T-helper 2 cell (primary cell): ENCODE measurements at regions not wholly inside any gene's neighbourhood (a gene's known extent, or its start where the extent isn't known, plus 50 kb on each side); places are given as distances from the start of the nearest gene placed in this dataset.
"Not testable (repeated sequence)": the region's sequence is repeated elsewhere in the genome, so short reads cannot be mapped to it uniquely, and the experiment has no call there.

Experiments used
- DNase-seq, 5 experiments: peaks; one replicate each; pipeline versions ENCODE4 v3.0.0 to v3.0.0-alpha.2; 2012 to 2022

DNA sequence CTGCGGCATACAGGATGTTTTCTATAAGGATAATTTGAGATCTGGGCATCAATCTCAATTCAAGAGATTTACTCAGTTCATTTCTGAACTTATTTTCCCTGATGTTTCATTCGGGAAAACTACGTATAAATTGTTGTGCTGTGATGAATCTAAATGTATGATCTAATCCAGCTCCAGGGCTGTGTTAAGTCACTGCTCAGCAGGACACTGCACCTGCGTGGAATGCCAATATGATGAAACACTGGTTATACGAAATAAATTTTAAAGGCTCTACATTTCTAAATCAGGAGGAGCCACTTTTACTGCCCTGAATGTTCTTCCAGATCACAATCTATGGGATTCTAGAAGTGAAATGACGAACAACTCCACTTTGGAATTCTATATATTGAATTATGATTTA, 259.0 kb downstream of the HNMT start:
- no peak for DNase-seq

DNA sequence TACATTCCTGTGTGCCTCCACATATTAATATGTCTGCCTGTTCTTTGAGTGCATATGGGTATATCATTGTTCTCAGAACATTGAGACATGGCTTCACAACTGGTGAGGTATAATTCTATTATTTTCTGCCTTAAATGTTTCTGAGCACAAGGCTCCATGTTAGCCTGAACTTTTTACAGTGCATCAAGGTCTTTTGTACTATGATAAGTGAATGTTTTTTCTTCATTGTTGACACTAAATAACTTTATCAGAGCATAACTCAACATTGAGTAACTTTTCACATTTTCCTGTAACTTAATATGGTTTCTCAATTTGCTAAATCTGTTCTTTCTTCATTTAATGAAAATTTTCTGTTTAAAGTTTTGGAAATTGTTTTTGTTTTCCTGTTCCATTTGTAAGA, 262.9 kb downstream of the HNMT start:
- DNase-seq, result no peak

GRCh38 chr2:138228101-138228500, 263.8 kb downstream of the HNMT start:
- DNase-seq, result no peak

DNA sequence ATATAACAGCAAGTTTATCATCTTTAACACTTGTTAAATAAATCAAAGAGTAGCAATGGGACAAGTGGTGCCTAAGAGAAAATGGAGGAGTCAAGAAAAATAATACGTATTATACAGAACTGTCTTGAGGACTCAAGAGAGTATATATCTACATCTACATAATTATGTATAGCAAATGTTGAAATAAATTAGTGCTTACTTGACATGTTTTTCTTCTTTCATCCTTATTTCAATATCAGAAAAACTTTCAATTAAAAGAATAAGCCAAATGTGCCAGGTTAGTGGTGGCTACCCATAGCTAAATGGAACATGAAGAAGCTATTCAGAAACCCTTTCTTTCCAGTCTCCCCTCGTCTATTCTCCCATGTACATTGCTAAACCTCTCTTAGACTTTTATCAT, 267.3 kb upstream of the SPOPL start:
- DNase-seq, result no peak

DNA sequence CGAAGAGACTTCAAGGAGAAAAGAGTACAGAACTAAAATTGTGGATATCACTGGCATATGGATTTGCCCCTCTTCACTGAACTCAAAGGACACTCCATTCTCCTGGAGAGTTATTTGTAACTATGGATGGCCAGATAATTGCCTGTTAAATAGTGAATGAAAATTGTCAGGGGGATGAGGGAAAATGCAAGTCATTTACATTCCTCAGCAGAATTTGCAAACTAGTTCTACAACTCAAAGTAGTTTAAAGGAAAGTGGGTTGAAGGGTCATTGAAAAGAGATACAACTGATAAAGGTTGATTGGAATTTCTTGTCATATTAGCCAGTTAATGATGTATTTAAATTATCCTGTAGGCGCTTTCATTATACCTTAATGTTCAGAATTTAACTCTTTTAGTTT, 266.5 kb upstream of the SPOPL start:
- DNase-seq, result no peak

DNA sequence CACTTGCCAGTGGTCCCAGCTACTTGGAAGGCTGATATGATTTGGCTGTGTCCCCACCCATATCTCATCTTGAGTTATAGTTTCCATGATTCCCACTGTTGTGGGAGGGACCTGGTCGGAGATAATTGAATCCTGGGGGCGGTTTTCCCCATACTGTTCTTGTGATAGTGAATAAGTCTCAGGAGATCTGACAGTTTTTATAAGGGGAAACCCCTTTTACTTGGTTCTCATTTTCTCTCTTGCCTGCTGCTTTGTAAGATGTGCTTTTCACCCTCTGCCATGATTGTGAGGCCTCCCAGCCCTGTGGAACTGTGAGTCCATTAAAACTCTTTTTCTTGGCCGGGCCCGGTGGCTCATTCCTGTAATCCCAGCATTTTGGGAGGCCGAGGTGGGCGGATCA, 265.4 kb upstream of the SPOPL start:
- no peak for DNase-seq

DNA sequence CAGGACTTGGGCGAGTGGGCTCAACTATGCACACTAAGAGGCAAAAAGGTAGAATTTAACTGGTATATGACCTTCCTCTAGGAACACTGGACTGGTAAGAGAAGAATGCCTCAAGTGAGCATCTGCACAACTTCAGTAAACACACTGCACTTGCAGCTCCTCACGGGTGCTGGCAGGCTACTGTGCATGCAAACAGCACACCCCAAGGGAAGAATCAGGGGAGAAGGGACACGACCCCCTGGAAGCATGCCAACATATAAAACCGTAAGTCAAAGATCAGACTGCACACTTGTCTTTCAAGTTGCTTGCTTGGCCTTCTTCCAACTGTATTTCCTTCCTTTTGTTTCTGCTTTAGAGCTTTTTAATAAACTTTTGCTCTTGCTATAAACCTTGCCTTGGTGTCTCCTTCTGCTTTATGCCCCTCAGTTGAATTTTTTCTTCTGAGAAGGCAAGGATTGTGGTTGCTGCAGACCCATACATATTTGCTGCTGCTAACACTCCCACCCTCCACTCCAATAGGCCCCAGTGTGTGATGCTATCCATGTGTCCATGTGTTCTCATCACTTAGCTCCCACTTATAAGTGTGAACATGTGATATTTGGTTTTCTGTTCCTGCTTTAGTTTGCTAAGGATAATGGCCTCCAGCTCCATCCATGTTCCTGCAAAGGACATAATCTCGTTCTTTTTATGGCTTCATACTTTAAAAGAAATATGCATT, 263.7 kb upstream of the SPOPL start:
- no peak for DNase-seq

GRCh38 chr2:138238908-138239307, 262.7 kb upstream of the SPOPL start:
- no peak for DNase-seq

DNA sequence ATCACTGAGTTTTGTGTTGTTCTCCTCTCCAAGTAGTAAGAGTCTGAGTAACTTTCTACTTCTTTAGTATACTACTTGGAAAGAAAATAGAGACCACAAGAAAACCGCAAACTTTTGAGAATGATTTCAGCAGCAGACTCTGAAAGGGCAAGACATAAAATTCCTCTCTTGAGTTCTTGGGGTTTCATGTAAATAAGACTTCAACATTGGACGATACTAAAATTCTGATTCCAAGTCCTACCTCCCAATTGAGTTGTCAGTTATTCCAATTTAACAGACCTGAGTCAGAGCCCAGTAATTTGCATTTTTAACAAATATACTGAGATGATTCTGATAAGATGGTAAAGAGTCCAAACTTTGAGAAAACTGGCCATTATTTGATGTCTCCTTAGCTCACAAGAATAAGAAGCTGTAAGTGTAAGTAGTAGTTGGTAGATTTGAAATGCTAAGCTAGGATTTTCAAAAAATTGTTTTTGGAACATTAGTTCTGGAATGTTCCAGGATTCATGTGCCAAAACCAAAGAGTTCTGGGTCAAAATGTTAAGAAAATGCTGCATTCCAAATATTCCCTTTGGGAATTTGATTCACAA, 261.6 kb upstream of the SPOPL start:
- no peak for DNase-seq

DNA sequence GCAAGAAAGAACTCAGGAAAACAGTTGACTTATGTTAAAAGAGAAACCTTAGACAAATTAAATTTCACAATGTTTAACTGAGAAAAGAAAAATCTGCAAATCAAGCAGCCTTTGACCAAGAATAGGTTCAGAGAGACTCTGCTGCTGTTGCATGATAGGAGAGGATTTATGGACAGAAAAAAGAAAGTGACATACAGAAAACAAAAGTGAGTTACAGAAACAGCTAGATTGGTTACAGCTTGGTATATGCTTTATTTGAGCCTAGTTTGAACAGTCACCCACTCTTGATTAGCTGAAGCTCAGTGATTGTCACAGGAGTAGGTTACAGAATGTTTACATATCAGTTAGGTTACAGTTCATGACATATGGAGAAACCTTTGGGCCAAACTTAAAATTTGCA, 258.2 kb upstream of the SPOPL start:
- no peak for DNase-seq

- DNase-seq, result no peak
These were observed 257.1 kb upstream of the SPOPL start for GRCh38 chr2:138244501-138244925.

DNA sequence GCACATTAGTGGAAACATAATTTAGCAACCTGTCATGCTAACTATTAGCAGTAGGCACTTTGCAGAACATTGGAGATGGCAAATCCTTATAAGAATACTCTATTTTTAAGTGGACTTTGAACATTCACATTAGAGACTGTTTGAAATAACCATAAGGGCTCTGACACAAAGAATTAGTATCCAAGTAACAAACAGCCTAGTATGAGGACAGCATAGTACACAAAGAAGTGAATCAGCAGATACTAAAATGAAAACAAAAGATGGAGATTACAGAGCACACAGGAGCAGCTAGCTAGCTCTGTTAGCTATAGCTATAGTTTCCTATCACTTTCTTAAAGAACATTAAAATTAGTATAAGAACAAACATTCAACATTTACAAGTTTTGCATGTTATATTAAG, 256.3 kb upstream of the SPOPL start:
- no peak for DNase-seq

- DNase-seq, result no peak
These were observed 254.3 kb upstream of the SPOPL start for GRCh38 chr2:138247302-138247701.

DNA sequence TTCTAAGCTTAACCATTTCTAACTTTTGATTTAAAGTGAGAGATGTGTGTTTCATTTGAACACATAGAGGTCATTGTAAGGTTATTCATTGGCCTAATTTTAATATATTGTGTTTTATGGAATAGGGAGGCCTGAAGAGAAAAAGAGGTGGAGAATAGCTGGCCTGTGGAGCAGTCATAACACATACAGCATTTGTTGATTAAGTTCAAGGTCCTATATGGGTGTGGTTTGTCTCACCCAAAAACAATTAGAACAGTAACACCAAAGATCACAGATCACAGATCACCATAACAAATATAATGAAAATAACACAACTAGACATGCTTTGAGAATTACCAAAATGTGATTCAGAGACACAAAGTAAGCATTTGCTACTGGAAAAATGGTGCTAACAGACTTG, 252.4 kb upstream of the SPOPL start:
- no peak for DNase-seq

- DNase-seq, result not testable (repeated sequence)
These were observed 250.7 kb upstream of the SPOPL start for GRCh38 chr2:138250843-138251320.

DNA sequence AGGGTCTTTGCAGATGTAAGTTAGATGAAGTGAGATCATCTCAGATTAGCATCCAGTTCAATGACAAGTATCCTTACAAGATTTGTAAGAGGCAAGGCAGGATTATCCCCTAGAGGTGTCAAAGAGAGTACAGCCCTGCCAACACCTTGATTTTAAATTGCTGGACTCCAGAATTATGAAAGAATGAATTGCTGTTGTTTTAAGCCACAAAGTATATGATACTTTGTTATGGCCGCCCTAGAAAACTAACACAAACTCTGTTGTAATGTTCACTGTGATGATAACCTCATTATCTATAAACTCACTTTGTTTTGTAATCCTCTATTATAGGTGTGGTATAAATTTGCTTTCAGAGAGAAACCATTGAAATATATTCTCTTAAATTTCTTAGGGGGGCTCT, 249.0 kb upstream of the SPOPL start:
- no peak for DNase-seq

- DNase-seq, result no peak
These were observed 245.9 kb upstream of the SPOPL start for GRCh38 chr2:138255670-138256069.

DNA sequence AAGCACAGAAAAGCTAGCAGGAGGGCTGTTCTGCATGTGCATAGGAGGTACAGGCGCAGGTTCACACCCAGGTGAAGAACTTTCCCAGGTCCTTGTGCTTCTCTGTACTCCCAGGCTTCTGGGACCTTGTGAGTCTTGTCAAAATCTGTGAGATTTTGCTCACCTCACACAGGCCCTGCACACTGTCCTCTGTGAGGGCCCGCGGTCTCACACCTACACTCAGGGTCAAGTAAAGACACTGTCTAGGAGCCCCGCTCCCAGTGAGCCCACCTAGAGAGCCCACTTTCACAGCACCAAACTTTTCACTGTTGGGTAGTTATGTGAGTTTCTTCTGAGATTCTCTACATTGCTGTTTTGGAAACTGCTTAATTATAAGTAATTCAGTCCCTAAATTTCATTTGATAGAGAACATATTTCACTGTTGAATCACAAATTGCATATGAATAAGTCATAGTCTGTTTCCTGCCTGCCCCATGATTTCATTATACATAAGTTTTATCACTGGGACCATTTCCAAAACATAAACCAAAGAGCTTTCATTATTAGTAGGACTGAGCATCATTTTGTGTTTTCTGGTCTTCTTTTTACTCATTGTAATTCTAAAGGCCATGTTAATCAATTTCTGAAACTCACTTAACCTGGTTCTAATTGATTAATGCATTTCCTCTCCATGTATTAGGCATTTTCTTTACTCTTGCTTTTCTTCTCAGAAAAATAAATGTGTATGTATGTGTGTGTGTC, 234.2 kb upstream of the SPOPL start:
- DNase-seq, result peak in 1 of 5 experiments; percentile 3

DNA sequence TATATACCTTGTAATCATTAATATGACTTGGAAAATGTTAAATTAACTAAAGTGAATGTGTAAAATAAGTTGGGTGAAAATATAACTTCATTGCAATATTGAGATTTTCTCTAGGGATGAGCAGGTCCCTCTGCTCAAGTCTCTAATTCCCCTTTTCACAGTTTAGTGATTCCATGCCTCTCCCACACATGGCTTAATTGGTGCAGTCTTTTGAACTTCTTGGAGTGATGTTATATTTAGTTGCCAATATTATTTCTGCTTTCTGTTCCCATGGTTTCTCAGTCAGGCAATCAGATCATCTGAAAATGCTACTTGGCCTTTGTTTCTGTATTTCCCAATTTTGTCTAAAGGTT, 233.7 kb upstream of the SPOPL start:
- no peak for DNase-seq

GRCh38 chr2:138269765-138270164, 231.8 kb upstream of the SPOPL start:
- no peak for DNase-seq

- no peak for DNase-seq
These were observed 230.1 kb upstream of the SPOPL start for GRCh38 chr2:138271467-138271866.

GRCh38 chr2:138272524-138273195, 228.9 kb upstream of the SPOPL start:
- DNase-seq, result no peak

DNA sequence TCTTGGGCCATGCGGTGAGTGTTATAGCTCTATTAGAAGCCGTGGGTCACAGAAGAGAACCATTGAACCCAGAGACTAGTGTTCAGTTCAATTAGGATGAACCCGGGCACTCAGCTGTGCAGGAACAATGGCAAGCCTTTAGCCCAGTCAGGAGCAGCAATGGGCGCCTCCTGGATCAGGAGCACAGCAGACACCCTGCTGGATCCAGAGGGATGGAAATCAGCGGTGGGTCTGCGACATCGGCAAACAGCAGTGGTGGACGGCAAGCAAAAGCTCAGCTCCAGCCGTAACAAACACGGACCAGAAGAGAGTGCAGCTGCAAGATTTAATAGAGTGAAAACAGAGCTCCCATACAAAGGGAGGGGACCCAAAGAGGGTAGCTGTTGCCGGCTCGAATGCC, 228.3 kb upstream of the SPOPL start:
- not testable (repeated sequence) for DNase-seq
